ENCODE measurements at regions not wholly inside any gene's neighbourhood (a gene's known extent, or its start where the extent isn't known, plus 50 kb on each side); places are given as distances from the start of the nearest gene placed in this dataset.
A peak's percentile ranks its signal among the peaks of the same experiment; 100 is the strongest.

- peak; percentile 52 for DNase-seq (ENCODE audit: low spot score)
Measured at GRCh38 chr2:217412721-217413120, 552.9 kb upstream of the TNP1 start.

DNA sequence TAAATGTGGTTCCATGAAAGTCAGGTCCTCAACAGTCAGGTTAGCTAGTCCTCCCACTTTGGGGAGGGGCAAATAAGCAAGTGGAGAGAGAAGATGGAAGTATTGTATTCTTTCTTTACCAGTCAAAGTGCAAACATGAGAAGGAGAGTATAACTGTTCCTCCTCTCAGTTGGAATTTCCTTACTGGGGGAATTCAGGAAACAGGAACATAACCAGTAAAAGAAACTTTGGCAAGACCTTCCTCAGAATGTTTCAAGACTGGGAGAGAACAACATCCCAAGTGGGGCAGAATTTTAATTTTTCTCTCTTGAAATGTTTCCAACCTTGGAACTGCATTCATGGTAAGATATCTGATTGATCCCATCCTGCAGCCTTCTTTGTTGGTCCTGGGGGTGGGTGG lies 552.4 kb upstream of the TNP1 start:
- no peak for DNase-seq (ENCODE audit: low spot score)

GRCh38 chr2:217410681-217410960 lies 550.8 kb upstream of the TNP1 start:
- no peak for DNase-seq (ENCODE audit: low spot score)

DNA sequence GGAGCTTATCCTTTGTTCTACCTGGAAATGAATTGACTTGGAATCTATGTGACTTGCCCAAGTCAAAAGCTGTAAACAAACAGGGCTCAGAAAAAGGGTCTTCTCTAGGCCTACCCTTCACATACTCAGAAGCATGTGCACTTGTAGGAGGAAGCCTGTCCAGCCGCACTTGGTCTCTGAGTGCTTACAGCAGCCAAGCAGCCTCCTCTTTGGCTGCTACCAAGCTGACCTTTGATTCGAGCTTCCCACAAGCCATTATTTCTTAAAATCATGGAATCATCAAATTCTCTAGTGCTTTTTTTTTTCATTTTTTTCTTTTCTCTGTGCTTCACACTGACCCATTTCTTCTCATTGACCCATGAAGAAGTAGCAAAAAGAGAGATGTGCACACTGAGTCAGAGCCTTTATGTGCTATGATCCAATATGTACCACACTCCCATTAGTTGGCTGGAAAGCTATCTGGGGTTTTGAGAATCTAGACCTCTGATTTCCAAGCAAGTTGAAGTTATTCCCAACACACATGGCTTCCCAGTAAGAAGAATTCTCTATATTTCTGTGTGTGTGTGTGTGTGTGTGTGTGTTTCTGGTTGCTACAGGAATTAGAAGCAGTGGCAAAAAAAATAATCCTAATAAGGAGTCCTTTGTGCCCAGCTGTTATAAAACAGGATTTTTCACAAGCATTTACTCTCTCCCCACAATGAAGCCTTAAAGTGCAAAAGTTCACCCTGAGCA lies 550.3 kb upstream of the TNP1 start:
- no peak for DNase-seq (ENCODE audit: low spot score)

- peak; percentile 35 for DNase-seq (ENCODE audit: low spot score)
Measured at GRCh38 chr2:217407362-217407761, 547.5 kb upstream of the TNP1 start.

DNA sequence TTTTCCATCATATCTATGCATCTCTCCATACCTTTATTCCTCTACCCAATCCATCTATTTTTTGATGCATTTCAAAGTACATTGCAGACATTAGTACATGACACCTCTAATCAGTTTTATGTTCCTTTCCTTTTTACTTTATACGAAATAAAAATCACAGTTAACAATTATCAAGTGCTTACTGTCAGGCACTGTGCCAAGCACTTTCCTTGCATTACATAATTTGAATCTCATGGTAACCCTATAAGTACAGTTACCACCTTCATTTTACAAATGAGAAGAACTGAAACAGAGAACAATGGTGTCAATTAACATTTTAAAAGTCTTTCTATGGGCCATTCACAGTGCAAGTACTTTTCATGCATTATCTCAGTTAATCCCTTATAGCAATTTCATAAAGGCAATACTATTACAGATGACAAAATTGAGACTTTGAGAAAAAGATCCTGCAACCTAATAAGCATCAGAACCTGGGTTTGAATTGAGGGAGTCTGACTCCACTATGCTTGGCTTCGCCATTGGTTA lies 544.4 kb upstream of the TNP1 start:
- no peak for DNase-seq (ENCODE audit: low spot score)

GRCh38 chr2:217402761-217403383 lies 543.0 kb upstream of the TNP1 start:
- no peak for DNase-seq (ENCODE audit: low spot score)

DNA sequence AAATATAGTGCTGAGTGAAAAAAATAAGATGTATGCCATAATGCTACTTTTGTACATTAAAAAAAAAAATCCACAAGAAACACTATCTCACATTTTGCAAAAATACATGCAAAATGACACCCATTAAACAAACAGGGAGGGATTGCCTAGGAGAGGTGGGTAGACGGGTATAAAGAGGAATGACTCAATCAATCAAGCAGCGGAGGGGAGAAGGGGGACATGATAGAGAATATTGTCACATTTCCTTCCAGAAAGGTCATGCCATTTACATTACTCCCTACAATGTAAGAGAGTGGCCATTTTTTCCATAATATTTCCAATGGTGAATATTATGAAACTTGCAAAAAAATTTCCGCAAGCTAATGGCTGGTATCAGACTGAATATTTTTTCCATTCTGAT lies 542.3 kb upstream of the TNP1 start:
- DNase-seq (ENCODE audit: low spot score): no peak

DNA sequence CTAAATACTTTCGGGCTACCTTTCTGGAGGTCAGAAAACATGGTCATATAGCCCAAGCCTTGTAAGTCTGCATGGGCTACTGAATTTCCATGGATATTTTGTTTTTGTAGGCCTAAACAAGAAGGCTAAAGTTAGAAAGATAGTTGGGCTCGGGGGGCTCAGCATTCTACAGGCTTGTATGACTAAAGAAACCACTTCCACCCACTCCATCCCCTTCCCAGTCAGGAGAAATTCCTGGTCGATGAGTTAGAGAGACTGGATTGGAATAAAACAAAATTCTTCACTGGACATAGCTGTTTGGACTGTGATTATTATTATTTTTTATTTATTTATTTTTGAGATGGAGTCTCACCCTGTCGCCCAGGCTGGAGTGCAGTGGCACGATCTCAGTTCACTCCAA lies 539.4 kb upstream of the TNP1 start:
- DNase-seq (ENCODE audit: low spot score): peak; percentile 34

GRCh38 chr2:217398860-217399259 lies 539.0 kb upstream of the TNP1 start:
- no peak for DNase-seq (ENCODE audit: low spot score)

- DNase-seq (ENCODE audit: low spot score): no peak
Measured at GRCh38 chr2:217398101-217398500, 538.2 kb upstream of the TNP1 start.

GRCh38 chr2:217396586-217396985 lies 536.7 kb upstream of the TNP1 start:
- peak; percentile 26 for DNase-seq (ENCODE audit: low spot score)

GRCh38 chr2:217396165-217396564 lies 536.3 kb upstream of the TNP1 start:
- peak; percentile 38 for DNase-seq (ENCODE audit: low spot score)

DNA sequence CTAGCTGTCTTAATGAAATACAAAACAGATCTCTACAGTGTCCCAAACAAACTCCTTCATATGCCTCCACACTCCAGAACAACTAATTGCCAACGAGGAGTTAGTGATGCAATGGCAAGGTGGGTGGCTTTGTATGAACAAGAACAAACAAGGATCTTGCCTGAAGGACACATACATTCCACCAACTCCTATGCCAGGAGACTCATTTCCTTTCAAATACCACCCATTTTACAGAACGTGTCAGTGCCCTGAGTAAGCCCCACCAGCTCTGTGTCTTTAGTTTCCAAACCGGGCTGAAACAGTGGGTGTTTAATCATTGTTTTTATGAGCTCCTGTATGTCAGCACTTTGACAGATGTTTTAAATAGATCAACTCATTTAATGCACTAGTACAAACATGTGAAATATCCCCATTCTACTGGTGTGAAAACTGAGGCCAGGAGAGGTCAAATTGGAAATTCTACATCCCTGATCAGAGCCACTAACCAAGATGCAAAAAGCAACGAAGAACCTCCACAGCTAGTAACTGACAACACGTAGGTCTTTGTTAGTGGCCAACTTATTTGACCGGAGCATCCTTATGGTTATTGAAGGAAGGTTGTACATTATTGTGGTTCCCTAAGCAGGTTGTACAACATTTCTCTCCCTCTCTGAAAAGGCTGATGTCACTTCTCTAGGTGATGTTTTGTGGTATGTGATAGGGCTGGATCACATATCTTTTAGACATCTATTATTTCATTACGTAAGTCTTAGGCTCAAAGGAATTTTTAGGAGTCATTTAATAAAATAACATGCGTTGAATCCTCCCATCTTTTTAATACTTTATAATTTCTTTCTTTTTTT lies 534.9 kb upstream of the TNP1 start:
- DNase-seq (ENCODE audit: low spot score): peak; percentile 13

DNA sequence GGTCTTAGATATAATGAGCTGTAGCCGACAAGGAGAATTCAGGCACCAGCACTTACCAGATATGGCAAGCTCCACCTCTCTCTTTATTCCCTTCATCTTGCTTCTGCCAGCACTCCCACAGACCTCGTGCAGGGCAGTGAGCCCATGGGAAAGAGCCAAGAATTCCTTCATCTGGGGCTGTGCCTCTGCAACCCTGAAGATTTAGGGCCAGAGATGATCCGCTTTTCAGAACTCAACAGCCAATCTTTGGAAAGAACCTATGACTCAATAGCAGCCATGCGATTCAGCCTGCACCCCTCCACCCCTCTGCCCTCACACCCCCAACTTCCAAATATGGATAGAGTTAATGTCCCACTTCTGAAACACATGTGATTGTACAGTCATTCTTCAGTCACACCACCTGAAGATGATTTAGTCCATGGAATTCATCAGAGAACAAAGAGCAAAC lies 533.7 kb upstream of the TNP1 start:
- peak; percentile 91 for DNase-seq (ENCODE audit: low spot score)

- DNase-seq (ENCODE audit: low spot score): peak; percentile 11
Measured at GRCh38 chr2:217392930-217393584, 533.2 kb upstream of the TNP1 start.

DNA sequence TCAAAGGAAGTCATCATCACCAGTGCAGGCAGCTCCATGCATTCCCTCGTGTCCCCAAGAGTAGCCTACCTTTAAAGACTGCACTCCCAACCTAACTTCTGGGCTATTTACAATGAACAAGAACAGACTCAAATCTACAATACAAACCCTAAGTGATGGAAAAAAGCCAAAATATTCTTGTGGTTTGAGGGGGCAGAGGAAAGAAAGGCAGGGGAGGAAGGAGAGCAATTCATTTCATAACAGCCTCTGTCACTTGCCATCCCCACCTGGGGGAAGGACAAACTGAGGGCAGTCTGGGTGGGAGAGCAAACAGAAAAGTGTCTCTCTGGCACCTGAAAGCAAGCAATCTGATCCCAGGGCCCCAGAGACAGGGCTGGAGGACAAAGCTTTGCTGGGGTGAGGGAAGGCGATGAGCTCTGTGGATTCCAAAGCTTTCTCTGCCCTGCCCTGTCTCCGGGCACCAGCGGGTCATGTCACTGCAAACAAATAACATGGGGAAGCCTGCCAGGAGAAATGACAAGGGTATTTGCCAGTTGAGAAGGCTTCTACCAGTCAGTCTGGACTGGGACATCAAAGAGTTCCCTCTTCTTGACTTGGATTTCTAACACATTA lies 528.0 kb upstream of the TNP1 start:
- DNase-seq (ENCODE audit: low spot score): peak; percentile 14

GRCh38 chr2:217386041-217386440 lies 526.2 kb upstream of the TNP1 start:
- DNase-seq (ENCODE audit: low spot score): no peak

- DNase-seq (ENCODE audit: low spot score): no peak
Measured at GRCh38 chr2:217383620-217384019, 523.8 kb upstream of the TNP1 start.

DNA sequence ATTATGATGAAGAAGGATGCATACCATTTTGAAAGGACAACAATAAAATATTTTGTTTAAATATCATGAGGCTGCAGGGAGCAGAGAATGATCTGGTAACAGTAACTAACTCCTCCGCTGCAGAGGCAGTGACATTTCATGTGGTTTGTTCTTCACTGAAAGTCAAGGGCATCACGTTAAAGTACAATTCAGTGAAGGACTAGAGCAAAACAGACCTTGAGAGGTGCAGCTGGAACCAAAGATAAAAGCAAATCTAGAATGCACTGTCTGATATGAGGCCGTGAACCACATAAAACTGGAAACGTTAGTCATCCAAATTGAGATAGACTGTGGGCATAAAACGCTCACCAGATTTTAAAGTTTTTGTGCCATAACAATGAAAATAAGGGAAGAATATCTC lies 522.9 kb upstream of the TNP1 start:
- DNase-seq (ENCODE audit: low spot score): no peak

GRCh38 chr2:217379807-217380206 lies 519.9 kb upstream of the TNP1 start:
- no peak for DNase-seq (ENCODE audit: low spot score)

- no peak for DNase-seq (ENCODE audit: low spot score)
Measured at GRCh38 chr2:217372794-217373193, 512.9 kb upstream of the TNP1 start.

All from AG20443 (cell line).